Sigmoid colon (tissue), 4 donors: ENCODE measurements at regions not wholly inside any gene's neighbourhood (a gene's known extent, or its start where the extent isn't known, plus 50 kb on each side); places are given as distances from the start of the nearest gene placed in this dataset.

ENCODE experiments used
- CTCF ChIP-seq, 4 experiments: fragments of 450-650 bp in 3 of 4; fragments of 200-600 bp in 1 of 4; IDR thresholded peaks; one replicate each; pipeline ENCODE4 v1.5.1; 2016 to 2019; ENCODE audit warnings: antibody characterized with exemption in 4 of 4, mild to moderate bottlenecking in 3 of 4, moderate library complexity in 2 of 4
- POLR2A ChIP-seq, 2 donors: fragments of 450-650 bp; IDR thresholded peaks; one replicate each; pipeline ENCODE4 v1.6.1; 2016; ENCODE audit warnings: antibody characterized with exemption in 2 of 2, mild to moderate bottlenecking in 2 of 2, moderate library complexity in 2 of 2
- POLR2AphosphoS5 ChIP-seq, 4 donors: sonication (generic); formaldehyde crosslinking; IDR thresholded peaks; one replicate each; pipeline ENCODE4 v1.6.1; 2017; ENCODE audit warnings: antibody characterized with exemption in 4 of 4

GRCh38 chr7:142587578-142588191 lies 161.6 kb upstream of the PRSS1 start:
- no peak for TF ChIP-seq POLR2AphosphoS5 (IDR thresholded peaks at IDR 0.05)
- TF ChIP-seq POLR2A (IDR thresholded peaks at IDR 0.05) = no peak
- no peak for TF ChIP-seq CTCF (IDR thresholded peaks at IDR 0.05)
